Panc1 (cell line): ENCODE measurements at regions not wholly inside any gene's neighbourhood (a gene's known extent, or its start where the extent isn't known, plus 50 kb on each side); places are given as distances from the start of the nearest gene placed in this dataset.

ENCODE experiments used
- ATAC-seq: fragments of 200-7000 bp; cut with Tn5 transposase; 2 replicates; pipeline ENCODE4 v1.9.1; 2020; ENCODE audit warnings: mild to moderate bottlenecking, moderate library complexity
- BruUV-seq: library from RNA; stranded (reverse); fragments of 400-500 nt; replicated peaks from 2 replicates; lab custom pipeline; 2021; lab: Mats Ljungman, UMichigan
- CTCF ChIA-PET: fragments of 300-600 bp; sonication (Branson Sonifier 250); formaldehyde crosslinking; loops from one replicate; lab custom pipeline; 2022; ENCODE audit warnings: antibody characterized with exemption; lab: Charles Lee
- POLR2A ChIA-PET: fragments of 300-600 bp; sonication (Branson Sonifier 250); formaldehyde crosslinking; loops from one replicate; lab custom pipeline; 2022; ENCODE audit warnings: antibody characterized with exemption; lab: Charles Lee
- DNase-seq: peaks from one replicate; pipeline ENCODE4 v3.0.0-alpha.2; 2010; ENCODE audit warnings: low read depth, low spot score
- H3K27ac ChIP-seq: 2 replicates; pipeline ENCODE4 v1.5.1; 2011; ENCODE audit warnings: mild to moderate bottlenecking, low read length, inconsistent platforms
- H3K27me3 ChIP-seq: fragments of 200-500 bp; sonication (Bioruptor generic); 2 replicates; pipeline ENCODE4 v1.6.0; 2014; ENCODE audit warnings: low read length, inconsistent platforms; ENCODE audit not compliant: control insufficient read depth, insufficient read depth
- H3K36me3 ChIP-seq: fragments of 200-500 bp; sonication (Bioruptor generic); 2 replicates; pipeline ENCODE4 v1.5.1; 2014; ENCODE audit warnings: inconsistent platforms, mild to moderate bottlenecking, low read length, moderate library complexity; ENCODE audit not compliant: control insufficient read depth, insufficient read depth
- H3K4me1 ChIP-seq: 2 replicates; pipeline ENCODE4 v1.5.1; 2011; ENCODE audit warnings: inconsistent platforms, mild to moderate bottlenecking, low read length, moderate library complexity; ENCODE audit not compliant: control insufficient read depth, insufficient read depth
- H3K4me3 ChIP-seq, 2 experiments: 2 replicates each; pipeline ENCODE4 v1.5.1; 2011 to 2012; ENCODE audit warnings: low read depth in 2 of 2, low read length in 2 of 2, mild to moderate bottlenecking in 2 of 2, inconsistent platforms in 1 of 2, moderate library complexity in 1 of 2
- H3K9me3 ChIP-seq: fragments of 200-500 bp; sonication (Bioruptor generic); 2 replicates; pipeline ENCODE4 v1.5.1; 2014; ENCODE audit warnings: low read depth, mild to moderate bottlenecking, inconsistent platforms, low read length, moderate library complexity; ENCODE audit not compliant: control insufficient read depth, insufficient read depth
- CTCF ChIP-seq: fragments of 450-650 bp; IDR thresholded peaks from 2 replicates; pipeline ENCODE4 v1.5.1; 2017; ENCODE audit warnings: mild to moderate bottlenecking
- POLR2AphosphoS5 ChIP-seq: IDR thresholded peaks from 2 replicates; pipeline ENCODE4 v1.6.1; 2012; ENCODE audit warnings: mild to moderate bottlenecking, low read depth, low read length, moderate library complexity
- REST ChIP-seq, 2 experiments: IDR thresholded peaks; 2 replicates each; pipeline ENCODE4 v1.6.1; 2011 to 2012; ENCODE audit warnings: low read depth in 2 of 2, control low read depth in 1 of 2, low read length in 1 of 2, mild to moderate bottlenecking in 1 of 2, moderate library complexity in 1 of 2; ENCODE audit not compliant: insufficient read depth in 1 of 2
- SIN3A ChIP-seq: IDR thresholded peaks from 2 replicates; pipeline ENCODE4 v1.6.1; 2012; ENCODE audit warnings: low read depth, mild to moderate bottlenecking, low read length, moderate library complexity, borderline replicate concordance; ENCODE audit not compliant: insufficient read depth
- TCF7L2 ChIP-seq: IDR thresholded peaks from 2 replicates; pipeline ENCODE4 v1.6.1; 2011; ENCODE audit warnings: mild to moderate bottlenecking, low read depth, low read length, inconsistent platforms
- in situ Hi-C: cut with HindIII; loops from 2 replicates; pipeline ENCODE4 v1.10.0; 2016; ENCODE audit warnings: low sequenced_read_pairs, low pct_unique_long_range_greater_than_20kb
- intact Hi-C: fragments of 100-400 bp; cut with micrococcal nuclease; formaldehyde crosslinking; loops from one replicate; pipeline ENCODE4 v1.10.0; 2022; ENCODE audit not compliant: unreplicated experiment

- ChIA-PET CTCF (interaction anchor here (1.3 kb wide), 1 partner anchor 74 kb away, joined by 4 read pairs; no protein-coding TSS in a partner anchor), POLR2A (no interaction called here)
- BruUV-seq = no TSS peak
- Histone ChIP-seq H3K4me1 (no peaks in the 10 kb centered on the region), H3K27me3 (no peaks in the 10 kb centered on the region), H3K36me3 (no peaks in the 10 kb centered on the region), H3K9me3 (peaks cover 5% of the 10 kb centered on the region; the same call in 1 of the 2 replicates), H3K4me3 (no peak overlapping the region), H3K27ac (no peak overlapping the region)
- intact Hi-C loops = no loop called here
- no peak for DNase-seq
- ATAC-seq = no peak
- TF ChIP-seq SIN3A (no peak), TCF7L2 (no peak), POLR2AphosphoS5 (no peak), CTCF (no peak), REST (IDR thresholded peaks at IDR 0.05; ENCODE audit: insufficient read depth in 1 of 2, low read depth in 2 of 2, low read length in 1 of 2) (no peak)
- in situ Hi-C loops = no loop called here
Measured at GRCh38 chr3:161171113-161171512, 50.0 kb upstream of the NMD3 start.
